GM18868 (cell line): ENCODE measurements at regions not wholly inside any gene's neighbourhood (a gene's known extent, or its start where the extent isn't known, plus 50 kb on each side); places are given as distances from the start of the nearest gene placed in this dataset.
"Not testable (repeated sequence)": the region's sequence is repeated elsewhere in the genome, so short reads cannot be mapped to it uniquely, and the experiment has no call there.

Experiments
- ATAC-seq: cut with Tn5 transposase; IDR thresholded peaks from one replicate; pipeline ENCODE4 v1.9.1; 2021; ENCODE audit warnings: mild to moderate bottlenecking, moderate library complexity; ENCODE audit not compliant: unreplicated experiment

GRCh38 chr15:96197721-96198120, 132.8 kb upstream of the NR2F2 start:
- no peak for ATAC-seq

GRCh38 chr15:96199111-96199510, 131.4 kb upstream of the NR2F2 start:
- ATAC-seq: no peak

GRCh38 chr15:96200357-96200967, 130.0 kb upstream of the NR2F2 start:
- no peak for ATAC-seq

GRCh38 chr15:96201696-96202095, 128.8 kb upstream of the NR2F2 start:
- no peak for ATAC-seq

- not testable (repeated sequence) for ATAC-seq
These were observed 124.9 kb upstream of the NR2F2 start for GRCh38 chr15:96205588-96205987.

GRCh38 chr15:96207377-96208006, 123.0 kb upstream of the NR2F2 start:
- no peak for ATAC-seq

GRCh38 chr15:96209285-96209735, 121.2 kb upstream of the NR2F2 start:
- ATAC-seq: no peak

GRCh38 chr15:96213045-96213444, 117.5 kb upstream of the NR2F2 start:
- peak; percentile 66 for ATAC-seq

- ATAC-seq: no peak
These were observed 116.6 kb upstream of the NR2F2 start for GRCh38 chr15:96213896-96214295.

- not testable (repeated sequence) for ATAC-seq
These were observed 114.0 kb upstream of the NR2F2 start for GRCh38 chr15:96216481-96216880.

GRCh38 chr15:96217983-96218382, 112.5 kb upstream of the NR2F2 start:
- ATAC-seq: peak; percentile 60

GRCh38 chr15:96218623-96219455, 111.7 kb upstream of the NR2F2 start:
- ATAC-seq: no peak

- no peak for ATAC-seq
These were observed 110.8 kb upstream of the NR2F2 start for GRCh38 chr15:96219681-96220080.

- peak; percentile 37 for ATAC-seq
These were observed 109.8 kb upstream of the NR2F2 start for GRCh38 chr15:96220657-96221056.

- no peak for ATAC-seq
These were observed 107.5 kb upstream of the NR2F2 start for GRCh38 chr15:96222981-96223380.

GRCh38 chr15:96223939-96224338, 106.6 kb upstream of the NR2F2 start:
- no peak for ATAC-seq

- peak; percentile 49 for ATAC-seq
These were observed 104.7 kb upstream of the NR2F2 start for GRCh38 chr15:96225642-96226259.

GRCh38 chr15:96230526-96231181, 99.8 kb upstream of the NR2F2 start:
- ATAC-seq: no peak

GRCh38 chr15:96232335-96232734, 98.2 kb upstream of the NR2F2 start:
- ATAC-seq: no peak

GRCh38 chr15:96234109-96234892, 96.2 kb upstream of the NR2F2 start:
- peak; percentile 75 for ATAC-seq
